Mesenchymal stem cell (in vitro differentiated cells and primary cell): ENCODE measurements at regions not wholly inside any gene's neighbourhood (a gene's known extent, or its start where the extent isn't known, plus 50 kb on each side); places are given as distances from the start of the nearest gene placed in this dataset.

Experiments used
- DNase-seq: peaks from one replicate; pipeline ENCODE4 v3.0.0-alpha.2; 2013
- H2AFZ ChIP-seq: one replicate; pipeline ENCODE4 v1.6.1; 2013; ENCODE audit warnings: low read depth, mild to moderate bottlenecking, control low read depth, inconsistent platforms, low read length, moderate library complexity
- H2AK5ac ChIP-seq: 2 replicates; pipeline ENCODE4 v1.6.1; 2013; ENCODE audit warnings: low read length, moderate library complexity, mild to moderate bottlenecking, inconsistent platforms; ENCODE audit not compliant: severe bottlenecking
- H2BK120ac ChIP-seq: one replicate; pipeline ENCODE4 v1.6.1; 2013; ENCODE audit warnings: low read depth, mild to moderate bottlenecking, inconsistent platforms, low read length, moderate library complexity
- H2BK12ac ChIP-seq, 2 experiments: one replicate each; pipeline ENCODE4 v1.6.1; 2013; ENCODE audit warnings: inconsistent platforms in 2 of 2, low read length in 2 of 2, mild to moderate bottlenecking in 2 of 2, moderate library complexity in 2 of 2, control low read depth in 1 of 2
- H2BK15ac ChIP-seq: one replicate; pipeline ENCODE4 v1.6.1; 2013; ENCODE audit warnings: mild to moderate bottlenecking, low read depth, inconsistent platforms; ENCODE audit not compliant: poor library complexity, severe bottlenecking
- H2BK5ac ChIP-seq: 2 replicates; pipeline ENCODE4 v1.6.1; 2013; ENCODE audit warnings: low read depth, mild to moderate bottlenecking, low read length, control low read depth, inconsistent platforms; ENCODE audit not compliant: poor library complexity, severe bottlenecking
- H3K14ac ChIP-seq, 2 experiments: one replicate each; pipeline ENCODE4 v1.6.1; 2013; ENCODE audit warnings: inconsistent platforms in 2 of 2, low read length in 2 of 2, control low read depth in 1 of 2, mild to moderate bottlenecking in 1 of 2, moderate library complexity in 1 of 2
- H3K18ac ChIP-seq, 2 experiments: one replicate each; pipeline ENCODE4 v1.6.1; 2013; ENCODE audit warnings: inconsistent platforms in 2 of 2, low read length in 2 of 2, control low read depth in 1 of 2, low read depth in 1 of 2, mild to moderate bottlenecking in 1 of 2
- H3K23ac ChIP-seq, 2 experiments: one replicate each; pipeline ENCODE4 v1.6.1; 2013; ENCODE audit warnings: inconsistent platforms in 2 of 2, low read length in 2 of 2, mild to moderate bottlenecking in 2 of 2, moderate library complexity in 2 of 2, control low read depth in 1 of 2
- H3K27ac ChIP-seq: 2 replicates; pipeline ENCODE4 v1.5.1; 2013; ENCODE audit warnings: mild to moderate bottlenecking, moderate library complexity, low read length, control low read depth, inconsistent platforms; ENCODE audit not compliant: poor library complexity, severe bottlenecking
- H3K27me3 ChIP-seq, 2 experiments: 2 replicates each; pipeline versions ENCODE4 v1.6.1 to v1.7.0; 2013; ENCODE audit warnings: low read length in 2 of 2, mild to moderate bottlenecking in 2 of 2, moderate library complexity in 2 of 2, control low read depth in 1 of 2, inconsistent platforms in 1 of 2; ENCODE audit not compliant: control insufficient read depth in 1 of 2, insufficient read depth in 1 of 2
- H3K36me3 ChIP-seq, 2 experiments: 2 replicates each; pipeline versions ENCODE4 v1.6.1 to v1.7.0; 2013; ENCODE audit warnings: low read length in 2 of 2, control low read depth in 1 of 2, inconsistent platforms in 1 of 2, low read depth in 1 of 2, mild to moderate bottlenecking in 1 of 2; ENCODE audit not compliant: insufficient read depth in 2 of 2, control insufficient read depth in 1 of 2
- H3K4ac ChIP-seq, 2 experiments: one replicate each; pipeline ENCODE4 v1.6.1; 2013; ENCODE audit warnings: inconsistent platforms in 2 of 2, low read length in 2 of 2, mild to moderate bottlenecking in 2 of 2, moderate library complexity in 2 of 2, control low read depth in 1 of 2, low read depth in 1 of 2
- H3K4me1 ChIP-seq: 2 replicates; pipeline ENCODE4 v1.6.1; 2013; ENCODE audit warnings: low read depth, low read length, control low read depth; ENCODE audit not compliant: control insufficient read depth, insufficient read depth
- H3K4me2 ChIP-seq: 2 replicates; pipeline ENCODE4 v1.6.1; 2013; ENCODE audit warnings: low read length, mild to moderate bottlenecking, inconsistent platforms; ENCODE audit not compliant: poor library complexity, severe bottlenecking
- H3K4me3 ChIP-seq, 2 experiments: 2 replicates each; pipeline versions ENCODE4 v1.5.1 to v1.7.0; 2013; ENCODE audit warnings: low read length in 2 of 2, mild to moderate bottlenecking in 2 of 2, control low read depth in 1 of 2, low read depth in 1 of 2; ENCODE audit not compliant: insufficient read depth in 1 of 2
- H3K79me1 ChIP-seq: replicated peaks from 2 replicates; pipeline ENCODE4 v1.6.1; 2013; ENCODE audit warnings: mild to moderate bottlenecking, control low read depth, low read length, inconsistent platforms; ENCODE audit not compliant: poor library complexity, severe bottlenecking
- H3K9ac ChIP-seq: 2 replicates; pipeline ENCODE4 v1.7.0; 2013; ENCODE audit warnings: mild to moderate bottlenecking, low read length, moderate library complexity
- H3K9me3 ChIP-seq: 2 replicates; pipeline ENCODE4 v1.7.0; 2013; ENCODE audit warnings: mild to moderate bottlenecking, low read length; ENCODE audit not compliant: control insufficient read depth
- H4K8ac ChIP-seq: one replicate; pipeline ENCODE4 v1.6.1; 2013; ENCODE audit warnings: inconsistent platforms, mild to moderate bottlenecking, low read length, moderate library complexity
- H4K91ac ChIP-seq: one replicate; pipeline ENCODE4 v1.6.1; 2013; ENCODE audit warnings: mild to moderate bottlenecking, low read length, inconsistent platforms
- WGBS: methylation state at CpG from one replicate; pipeline ENCODE4 v1.1.7; 2013; ENCODE audit warnings: mixed read lengths; 5-methylcytosine and 5-hydroxymethylcytosine counted together

DNA sequence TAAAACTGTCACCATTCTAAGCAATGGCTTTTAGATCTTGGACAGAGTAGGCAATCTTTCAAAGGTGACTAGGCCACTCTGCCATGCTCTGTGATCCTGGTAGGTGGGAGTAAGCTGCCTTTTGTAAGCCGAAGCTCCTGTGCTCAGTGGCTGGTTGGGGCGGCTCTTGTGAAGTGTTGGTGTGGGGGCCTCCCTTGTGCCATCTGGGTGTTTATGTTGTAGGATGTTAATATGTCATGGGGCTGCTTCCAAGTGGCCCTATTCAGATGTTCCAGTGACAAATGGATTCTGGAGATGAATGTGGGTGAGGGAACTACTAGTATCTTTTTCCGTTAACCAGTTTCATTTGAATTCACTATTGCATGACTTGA, 116.8 kb upstream of the SPRED2 start:
- no peak overlapping the region for H2AFZ ChIP-seq
- peaks cover 13% of the 10 kb centered on the region for H3K4me1 ChIP-seq
- H3K14ac ChIP-seq, result peak overlapping the region in 1 of 2 experiments; percentile 46
- no peak overlapping the region for H4K8ac ChIP-seq
- H2AK5ac ChIP-seq, result no peak overlapping the region
- no peaks in the 10 kb centered on the region for H3K27me3 ChIP-seq
- no peak overlapping the region for H3K23ac ChIP-seq
- H3K27ac ChIP-seq, result no peak overlapping the region
- no peak for DNase-seq
- 92% methylated on average over 2 of the region's 3 CpGs for WGBS
- H2BK5ac ChIP-seq, result no peak overlapping the region
- H3K4me2 ChIP-seq, result no peak overlapping the region
- H3K36me3 ChIP-seq, result no peaks in the 10 kb centered on the region
- no peak overlapping the region for H3K9ac ChIP-seq
- no peaks in the 10 kb centered on the region for H3K79me1 ChIP-seq
- no peak overlapping the region for H4K91ac ChIP-seq
- H3K9me3 ChIP-seq, result no peaks in the 10 kb centered on the region
- no peak overlapping the region for H3K4me3 ChIP-seq
- H2BK15ac ChIP-seq, result no peak overlapping the region
- H2BK12ac ChIP-seq, result peak overlapping the region in 1 of 2 experiments; percentile 10
- H2BK120ac ChIP-seq, result no peak overlapping the region
- H3K4ac ChIP-seq, result no peak overlapping the region
- H3K18ac ChIP-seq, result no peak overlapping the region

DNA sequence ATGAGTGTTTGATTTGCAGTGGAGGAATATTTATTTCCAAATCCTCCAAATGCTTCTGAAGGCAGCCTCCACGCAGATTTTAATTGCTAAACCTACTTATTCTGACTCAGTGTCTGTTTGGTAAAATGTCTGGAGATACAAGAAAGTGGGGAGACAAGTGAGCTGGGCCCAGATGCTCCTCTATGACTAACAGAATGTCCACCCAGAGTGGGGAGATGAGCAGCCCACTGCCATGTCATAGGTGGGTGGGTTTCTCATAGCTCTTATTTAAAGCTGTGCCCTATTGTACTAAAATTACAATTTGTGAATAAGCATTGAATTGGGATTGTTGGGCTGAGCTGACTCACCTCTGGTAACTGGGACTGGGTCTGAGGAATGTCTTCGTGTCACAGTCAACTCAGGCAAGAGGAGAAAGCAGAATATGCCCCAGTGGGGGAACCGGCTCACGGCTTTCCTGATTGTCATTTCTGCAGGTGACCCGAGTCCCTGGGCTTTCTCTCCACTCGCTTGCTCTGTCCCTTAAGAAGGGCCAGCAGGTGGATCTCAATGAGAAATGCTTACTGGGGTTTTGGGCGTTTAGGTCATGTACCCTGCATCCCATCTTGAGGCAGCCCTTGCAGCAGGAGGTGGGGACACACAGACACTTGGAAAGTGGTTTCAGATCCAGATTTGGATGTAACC, 116.3 kb upstream of the SPRED2 start:
- 96% methylated on average over 6 of the region's 7 CpGs for WGBS

DNA sequence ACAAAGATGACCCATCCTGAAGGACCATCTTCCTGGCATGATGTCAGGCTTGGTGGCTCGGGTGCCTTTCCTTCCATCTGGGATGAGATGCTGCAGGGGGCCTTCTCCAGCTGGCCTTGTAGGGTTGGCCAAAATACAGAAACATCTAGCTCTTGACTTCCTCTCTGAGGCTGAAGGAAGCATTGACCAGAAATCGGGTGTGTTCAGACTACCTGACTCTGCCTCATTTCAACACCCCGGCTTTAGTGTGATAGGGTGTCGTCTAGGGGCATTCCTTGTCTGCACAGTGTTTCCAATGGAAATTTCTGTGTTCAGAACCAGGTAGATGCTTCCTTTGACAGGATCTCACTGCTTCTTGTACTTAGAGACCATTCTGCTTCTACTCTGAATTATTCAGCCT, 115.7 kb upstream of the SPRED2 start:
- Histone ChIP-seq H4K8ac (no peak overlapping the region), H3K23ac (no peak overlapping the region), H3K79me1 (no peaks in the 10 kb centered on the region), H3K4me2 (no peak overlapping the region), H2BK5ac (no peak overlapping the region), H3K14ac (peak overlapping the region in 1 of 2 experiments; percentile 58), H4K91ac (no peak overlapping the region), H3K4ac (no peak overlapping the region), H2AFZ (no peak overlapping the region), H3K4me1 (peaks cover 13% of the 10 kb centered on the region), H2BK12ac (peak overlapping the region in 1 of 2 experiments; percentile 68), H3K36me3 (no peaks in the 10 kb centered on the region), H2AK5ac (no peak overlapping the region), H2BK120ac (no peak overlapping the region), H3K9me3 (no peaks in the 10 kb centered on the region), H3K27me3 (no peaks in the 10 kb centered on the region), H3K4me3 (no peak overlapping the region), H3K27ac (no peak overlapping the region), H3K9ac (no peak overlapping the region), H2BK15ac (no peak overlapping the region), H3K18ac (no peak overlapping the region)
- WGBS, result 96% methylated on average over 4 of the region's 4 CpGs
- DNase-seq, result no peak

More for the DNA sequence above, 116.3 kb upstream of the SPRED2 start:
- H3K4me2 ChIP-seq, result no peak overlapping the region
- H2BK120ac ChIP-seq, result no peak overlapping the region
- no peak overlapping the region for H2AK5ac ChIP-seq
- peak overlapping the region in 1 of 2 experiments; percentile 10 for H2BK12ac ChIP-seq
- H2BK5ac ChIP-seq, result no peak overlapping the region
- no peak overlapping the region for H3K4me3 ChIP-seq
- no peak overlapping the region for H2AFZ ChIP-seq
- DNase-seq, result no peak
- H3K23ac ChIP-seq, result no peak overlapping the region
- H3K18ac ChIP-seq, result no peak overlapping the region
- H3K9ac ChIP-seq, result no peak overlapping the region
- no peak overlapping the region for H2BK15ac ChIP-seq
- H3K79me1 ChIP-seq, result no peaks in the 10 kb centered on the region
- no peak overlapping the region for H3K27ac ChIP-seq
- no peak overlapping the region for H3K4ac ChIP-seq
- no peak overlapping the region for H3K14ac ChIP-seq
- no peak overlapping the region for H4K8ac ChIP-seq
- H3K36me3 ChIP-seq, result no peaks in the 10 kb centered on the region
- H3K27me3 ChIP-seq, result no peaks in the 10 kb centered on the region
- H4K91ac ChIP-seq, result no peak overlapping the region
- peaks cover 13% of the 10 kb centered on the region for H3K4me1 ChIP-seq
- H3K9me3 ChIP-seq, result no peaks in the 10 kb centered on the region

DNA sequence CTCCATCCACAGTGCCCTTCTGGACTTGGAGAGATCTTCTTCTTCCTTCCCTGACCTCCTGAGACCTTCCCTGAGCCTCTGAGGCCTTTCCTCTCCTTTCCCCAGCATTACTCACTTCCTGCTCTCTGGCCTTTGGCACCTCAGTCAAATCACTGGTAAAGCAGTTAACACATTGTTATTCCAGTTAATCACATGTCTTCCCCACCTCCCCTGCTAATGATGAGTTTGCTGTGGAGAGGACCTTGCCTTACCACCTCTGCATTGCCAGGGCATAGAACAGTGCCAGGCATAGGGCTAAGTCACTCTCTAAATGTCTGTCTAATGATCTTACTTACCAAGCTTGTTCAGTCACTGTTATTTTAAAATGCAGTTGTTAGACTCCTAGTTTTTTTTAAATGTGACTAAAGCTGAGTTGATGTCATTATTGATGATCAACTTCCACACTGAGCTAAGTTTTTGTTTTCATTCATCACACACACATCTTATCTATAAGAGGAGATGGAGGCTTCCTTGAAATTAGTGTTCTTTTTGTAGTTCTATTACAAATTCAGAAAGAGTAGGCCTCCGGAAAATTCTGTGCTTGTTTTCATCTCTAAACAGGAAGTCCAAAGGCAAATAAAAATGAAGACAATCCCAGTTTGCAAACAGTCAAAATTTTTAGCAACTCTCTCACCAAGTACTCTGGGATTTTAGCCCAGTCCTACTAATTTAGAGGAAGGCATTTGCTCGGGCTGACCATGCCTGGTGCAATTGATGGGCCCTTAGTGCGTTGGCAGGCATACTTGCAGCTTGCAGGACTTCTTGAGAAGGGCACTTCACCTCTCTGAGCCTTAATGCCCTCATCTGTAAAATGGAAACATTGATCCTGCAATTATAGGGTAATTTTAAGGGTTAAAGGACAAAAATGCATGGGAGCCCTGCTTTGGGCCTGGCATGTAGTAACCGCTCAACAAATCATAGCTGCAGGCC, 113.7 kb upstream of the SPRED2 start:
- Histone ChIP-seq H3K4me3 (peak overlapping the region in 1 of 2 experiments; percentile 22), H3K27me3 (no peaks in the 10 kb centered on the region), H3K4me2 (no peak overlapping the region), H2AK5ac (peak overlapping the region; percentile 82), H3K4ac (peak overlapping the region in 1 of 2 experiments; percentile 71), H2BK15ac (no peak overlapping the region), H2BK120ac (peak overlapping the region; percentile 86), H3K9ac (peak overlapping the region; percentile 65), H3K27ac (peak overlapping the region; percentile 33), H3K14ac (peak overlapping the region in 1 of 2 experiments; percentile 2), H3K36me3 (no peaks in the 10 kb centered on the region), H4K91ac (no peak overlapping the region), H4K8ac (peak overlapping the region; percentile 67), H3K23ac (no peak overlapping the region), H3K9me3 (no peaks in the 10 kb centered on the region), H2BK5ac (peak overlapping the region; percentile 48), H3K18ac (peak overlapping the region; percentile 81 to 88), H3K4me1 (peaks cover 13% of the 10 kb centered on the region), H2BK12ac (peak overlapping the region; percentile 85 to 90), H2AFZ (no peak overlapping the region), H3K79me1 (no peaks in the 10 kb centered on the region)
- 71% methylated on average over 4 of the region's 4 CpGs for WGBS
- peak; percentile 65 for DNase-seq
